Cerebellar cortex (tissue), 1 donor: ENCODE measurements at regions not wholly inside any gene's neighbourhood (a gene's known extent, or its start where the extent isn't known, plus 50 kb on each side); places are given as distances from the start of the nearest gene placed in this dataset.
"Not testable (repeated sequence)": the region's sequence is repeated elsewhere in the genome, so short reads cannot be mapped to it uniquely, and the experiment has no call there.

Experiments used
- DNase-seq: peaks from one replicate; pipeline ENCODE4 v3.0.0-alpha.2; 2015; ENCODE audit warnings: low spot score

GRCh38 chr2:38146907-38147307 lies 71.0 kb upstream of the CYP1B1 start:
- no peak for DNase-seq

GRCh38 chr2:38146275-38146906 lies 70.4 kb upstream of the CYP1B1 start:
- DNase-seq, result no peak

DNA sequence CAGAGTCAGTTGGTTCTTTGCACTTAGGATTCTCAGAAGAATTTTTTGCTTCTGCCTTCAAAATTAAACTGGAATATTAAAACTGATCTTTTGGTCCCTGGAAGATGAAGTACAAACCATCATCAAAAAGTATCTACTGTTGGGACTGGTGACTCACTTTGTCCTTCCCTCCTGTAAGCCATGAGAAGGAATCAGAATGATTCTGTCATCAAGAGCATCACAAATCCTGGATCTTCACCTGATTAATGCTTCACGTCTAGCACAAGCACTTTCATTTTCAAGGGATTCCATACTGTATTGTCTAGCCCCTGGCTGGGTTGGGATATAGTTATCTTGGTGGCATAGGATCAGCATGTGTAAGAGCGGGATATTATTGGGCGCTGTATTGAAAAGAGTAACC lies 69.3 kb upstream of the CYP1B1 start:
- DNase-seq, result no peak

DNA sequence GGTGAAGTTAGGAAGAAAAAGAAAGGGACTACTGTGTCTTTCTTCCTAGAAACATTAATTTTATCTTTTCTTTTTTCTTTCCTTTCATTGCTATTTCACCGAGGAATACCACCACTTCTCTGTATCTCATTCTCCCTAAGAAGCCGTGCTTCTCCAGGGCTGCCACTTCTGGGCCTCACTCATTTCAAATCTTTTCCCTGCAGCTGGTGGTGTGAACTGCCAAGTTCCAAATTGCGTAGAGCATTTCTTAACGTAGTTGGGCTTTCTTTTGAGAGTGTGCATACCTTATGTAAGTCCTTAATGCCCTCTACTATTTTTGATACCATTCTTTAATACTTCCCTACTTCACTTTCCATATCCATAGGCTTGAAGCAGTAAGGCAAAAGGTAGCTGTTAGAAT lies 66.7 kb upstream of the CYP1B1 start:
- DNase-seq, result no peak

GRCh38 chr2:38141501-38141900 lies 65.5 kb upstream of the CYP1B1 start:
- DNase-seq, result no peak

DNA sequence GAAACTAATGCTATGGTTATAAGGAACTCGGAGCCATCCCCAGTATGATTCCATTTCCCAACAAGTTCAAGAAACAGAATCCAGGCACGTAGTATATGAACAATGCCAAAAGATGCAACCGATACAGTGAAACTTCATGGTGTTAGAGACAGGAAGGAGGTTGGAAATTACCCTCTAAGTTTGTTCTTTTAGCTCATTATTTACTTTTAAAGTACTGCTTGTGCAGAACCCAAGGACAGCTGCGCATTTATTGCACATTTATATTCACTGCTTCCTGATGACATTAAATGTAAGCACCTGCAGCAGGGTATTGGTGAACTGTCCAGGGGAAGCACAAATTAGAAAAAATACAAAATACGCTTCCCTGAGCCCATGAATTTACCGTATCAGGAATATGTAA lies 63.0 kb upstream of the CYP1B1 start:
- no peak for DNase-seq

GRCh38 chr2:38138419-38138818 lies 62.5 kb upstream of the CYP1B1 start:
- no peak for DNase-seq

DNA sequence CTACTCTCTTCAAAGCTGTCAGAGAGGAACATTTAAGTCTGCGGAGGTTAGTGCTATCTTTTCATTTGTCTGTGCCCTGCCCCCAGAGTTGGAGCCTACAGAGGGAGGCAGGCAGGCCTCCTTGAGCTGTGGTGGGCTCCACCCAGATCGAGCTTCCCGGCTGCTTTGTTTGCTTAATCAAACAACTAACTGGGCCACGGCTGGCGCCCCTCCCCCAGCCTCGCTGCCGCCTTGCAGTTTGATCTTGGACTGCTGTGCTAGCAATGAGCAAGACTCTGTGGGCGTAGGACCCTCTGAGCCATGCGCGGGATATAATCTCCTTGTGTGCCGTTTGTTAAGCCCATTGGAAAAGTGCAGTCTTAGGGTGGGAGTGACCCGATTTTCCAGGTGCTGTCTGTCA lies 62.0 kb upstream of the CYP1B1 start:
- DNase-seq, result not testable (repeated sequence)

GRCh38 chr2:38131676-38132075 lies 55.7 kb upstream of the CYP1B1 start:
- DNase-seq, result no peak

- DNase-seq, result no peak
Measured at GRCh38 chr2:38130876-38131275, 54.9 kb upstream of the CYP1B1 start.

GRCh38 chr2:38129987-38130386 lies 54.0 kb upstream of the CYP1B1 start:
- DNase-seq, result no peak

- DNase-seq, result no peak
Measured at GRCh38 chr2:38129481-38129880, 53.5 kb upstream of the CYP1B1 start.

- DNase-seq, result no peak
Measured at GRCh38 chr2:38128653-38129052, 52.7 kb upstream of the CYP1B1 start.

GRCh38 chr2:38127277-38127676 lies 51.3 kb upstream of the CYP1B1 start:
- DNase-seq, result no peak

DNA sequence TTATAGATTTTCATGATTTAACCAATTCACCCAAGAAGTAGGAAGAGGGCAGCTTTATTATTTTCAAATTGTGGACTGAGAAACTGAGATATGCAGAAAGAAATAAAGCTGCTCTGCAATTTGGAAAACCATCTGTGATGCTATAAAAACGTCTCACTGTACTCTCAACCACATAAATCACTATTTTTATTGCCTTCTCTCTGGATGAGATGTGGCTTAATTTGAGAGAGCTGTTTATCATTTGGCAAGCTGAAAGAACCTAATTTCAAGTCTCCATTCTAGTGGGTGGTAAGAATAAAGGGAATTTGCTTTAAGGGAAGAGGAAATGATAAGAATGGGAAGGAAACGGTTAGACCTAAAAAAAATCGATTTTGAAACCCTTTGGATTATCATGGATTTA lies 49.9 kb upstream of the CYP1B1 start:
- DNase-seq, result no peak
